SU-DHL-6 (cell line): ENCODE measurements at regions not wholly inside any gene's neighbourhood (a gene's known extent, or its start where the extent isn't known, plus 50 kb on each side); places are given as distances from the start of the nearest gene placed in this dataset.

ENCODE experiments used
- H2AFZ ChIP-seq: fragments of 200-600 bp; sonication (generic); 2 replicates; pipeline ENCODE4 v1.6.1; 2014; ENCODE audit warnings: low read depth, mild to moderate bottlenecking, moderate library complexity, mixed read lengths, antibody characterized with exemption, low read length; ENCODE audit not compliant: severe bottlenecking
- H3F3A ChIP-seq: fragments of 200-600 bp; shearing (Covaris generic); 2 replicates; pipeline ENCODE4 v1.6.0; 2016; ENCODE audit warnings: antibody characterized with exemption, mild to moderate bottlenecking; ENCODE audit not compliant: insufficient read depth
- H3K27ac ChIP-seq: fragments of 200-600 bp; sonication (generic); 2 replicates; pipeline ENCODE4 v1.5.1; 2016; ENCODE audit warnings: low read depth, mild to moderate bottlenecking, low read length, moderate library complexity, mixed read lengths
- H3K27me3 ChIP-seq: fragments of 200-600 bp; sonication (generic), shearing (Covaris generic); 2 replicates; pipeline ENCODE4 v1.6.0; 2014; ENCODE audit warnings: mild to moderate bottlenecking, low read length
- H3K36me3 ChIP-seq: fragments of 200-600 bp; sonication (generic); 2 replicates; pipeline ENCODE4 v1.6.1; 2014; ENCODE audit warnings: mild to moderate bottlenecking, low read length, mixed read lengths
- H3K4me2 ChIP-seq: fragments of 300-600, 200-600 bp; shearing (Covaris generic), sonication (generic); 2 replicates; pipeline ENCODE4 v1.6.0; 2014; ENCODE audit warnings: low read length, low read depth, mild to moderate bottlenecking; ENCODE audit not compliant: poor library complexity, severe bottlenecking
- H3K4me3 ChIP-seq: fragments of 200-600 bp; sonication (generic); 2 replicates; pipeline ENCODE4 v1.5.1; 2014; ENCODE audit warnings: antibody characterized with exemption, low read length, mild to moderate bottlenecking, mixed read lengths; ENCODE audit not compliant: insufficient read depth, poor library complexity, severe bottlenecking
- H3K79me2 ChIP-seq: fragments of 200-600 bp; sonication (generic); 2 replicates; pipeline ENCODE4 v1.6.1; 2014; ENCODE audit warnings: mild to moderate bottlenecking, low read length, moderate library complexity; ENCODE audit not compliant: insufficient read depth
- H3K9ac ChIP-seq: fragments of 200-600 bp; sonication (generic); 2 replicates; pipeline ENCODE4 v1.7.0; 2014; ENCODE audit warnings: mild to moderate bottlenecking, low read length
- H3K9me2 ChIP-seq: fragments of 200-600 bp; sonication (generic); replicated peaks from 2 replicates; pipeline ENCODE4 v1.6.1; 2014; ENCODE audit warnings: low read length; ENCODE audit not compliant: insufficient read depth
- H3K9me3 ChIP-seq: fragments of 200-600 bp; sonication (generic); 2 replicates; pipeline ENCODE4 v1.6.1; 2014; ENCODE audit warnings: low read length, mixed read lengths; ENCODE audit not compliant: insufficient read depth
- H4K20me1 ChIP-seq: fragments of 200-600 bp; sonication (generic); 2 replicates; pipeline ENCODE4 v1.6.1; 2014; ENCODE audit warnings: low read depth, mild to moderate bottlenecking, antibody characterized with exemption, low read length, moderate library complexity, mixed read lengths
- EZH2phosphoT487 ChIP-seq: fragments of 200-600 bp; sonication (generic), shearing (Covaris generic); conservative IDR thresholded peaks from 2 replicates; pipeline ENCODE4 v1.6.1; 2018; ENCODE audit warnings: mild to moderate bottlenecking, antibody characterized with exemption, low read length, moderate library complexity, mixed read lengths
- TF ChIP-seq, protein P1 (sequence below): fragments of 200-600 bp; sonication (generic); IDR thresholded peaks from one replicate; pipeline ENCODE4 v1.5.1; 2017; ENCODE audit warnings: antibody characterized with exemption, mild to moderate bottlenecking, low read length, moderate library complexity; ENCODE audit not compliant: insufficient read depth, poor library complexity, severe bottlenecking

GRCh38 chr4:78667325-78667724 lies 108.8 kb upstream of the BMP2K start:
- no peaks in the 10 kb centered on the region for H3K9me3 ChIP-seq
- no peaks in the 10 kb centered on the region for H3K79me2 ChIP-seq
- no peaks in the 10 kb centered on the region for H3K36me3 ChIP-seq
- no peaks in the 10 kb centered on the region for H4K20me1 ChIP-seq
- TF ChIP-seq, protein P1, sequence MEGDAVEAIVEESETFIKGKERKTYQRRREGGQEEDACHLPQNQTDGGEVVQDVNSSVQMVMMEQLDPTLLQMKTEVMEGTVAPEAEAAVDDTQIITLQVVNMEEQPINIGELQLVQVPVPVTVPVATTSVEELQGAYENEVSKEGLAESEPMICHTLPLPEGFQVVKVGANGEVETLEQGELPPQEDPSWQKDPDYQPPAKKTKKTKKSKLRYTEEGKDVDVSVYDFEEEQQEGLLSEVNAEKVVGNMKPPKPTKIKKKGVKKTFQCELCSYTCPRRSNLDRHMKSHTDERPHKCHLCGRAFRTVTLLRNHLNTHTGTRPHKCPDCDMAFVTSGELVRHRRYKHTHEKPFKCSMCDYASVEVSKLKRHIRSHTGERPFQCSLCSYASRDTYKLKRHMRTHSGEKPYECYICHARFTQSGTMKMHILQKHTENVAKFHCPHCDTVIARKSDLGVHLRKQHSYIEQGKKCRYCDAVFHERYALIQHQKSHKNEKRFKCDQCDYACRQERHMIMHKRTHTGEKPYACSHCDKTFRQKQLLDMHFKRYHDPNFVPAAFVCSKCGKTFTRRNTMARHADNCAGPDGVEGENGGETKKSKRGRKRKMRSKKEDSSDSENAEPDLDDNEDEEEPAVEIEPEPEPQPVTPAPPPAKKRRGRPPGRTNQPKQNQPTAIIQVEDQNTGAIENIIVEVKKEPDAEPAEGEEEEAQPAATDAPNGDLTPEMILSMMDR, result no peak
- TF ChIP-seq EZH2phosphoT487, result no peak
- H3K9ac ChIP-seq, result no peak overlapping the region
- H2AFZ ChIP-seq, result no peak overlapping the region
- H3K4me2 ChIP-seq, result no peak overlapping the region
- H3K4me3 ChIP-seq, result no peak overlapping the region
- H3K9me2 ChIP-seq, result no peaks in the 10 kb centered on the region
- no peak overlapping the region for H3K27ac ChIP-seq
- H3F3A ChIP-seq, result no peaks in the 10 kb centered on the region
- H3K27me3 ChIP-seq, result no peaks in the 10 kb centered on the region

DNA sequence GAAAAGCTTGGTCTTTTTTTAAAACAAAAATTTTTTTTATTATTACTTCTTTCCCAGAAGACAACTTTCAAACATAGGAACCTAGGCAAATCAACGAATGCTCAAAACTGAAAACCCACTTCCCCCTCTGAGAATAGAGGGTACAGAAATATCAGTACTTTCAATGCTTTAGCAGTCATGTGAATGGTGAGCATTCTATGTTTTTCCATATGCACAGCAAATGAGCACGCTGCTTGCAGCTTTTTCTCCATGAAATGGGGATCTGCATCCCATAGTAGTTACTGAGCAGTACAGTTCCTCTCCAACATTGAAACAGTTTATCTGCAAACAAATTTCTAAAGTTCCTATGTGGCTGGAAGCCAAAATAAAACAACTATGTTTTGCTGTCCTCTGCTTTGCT lies 108.4 kb upstream of the BMP2K start:
- Histone ChIP-seq H3F3A (no peaks in the 10 kb centered on the region), H3K79me2 (no peaks in the 10 kb centered on the region), H3K27ac (no peak overlapping the region), H3K36me3 (no peaks in the 10 kb centered on the region), H3K4me3 (no peak overlapping the region), H4K20me1 (no peaks in the 10 kb centered on the region), H3K4me2 (no peak overlapping the region), H2AFZ (no peak overlapping the region), H3K9me2 (no peaks in the 10 kb centered on the region), H3K9ac (no peak overlapping the region), H3K9me3 (no peaks in the 10 kb centered on the region), H3K27me3 (no peaks in the 10 kb centered on the region)
- no peak for TF ChIP-seq EZH2phosphoT487
- TF ChIP-seq, protein P1, result no peak

- Histone ChIP-seq H3K9me2 (no peaks in the 10 kb centered on the region), H3K4me2 (no peak overlapping the region), H3K79me2 (no peaks in the 10 kb centered on the region), H3F3A (no peaks in the 10 kb centered on the region), H2AFZ (no peak overlapping the region), H3K36me3 (no peaks in the 10 kb centered on the region), H3K9me3 (no peaks in the 10 kb centered on the region), H3K27ac (no peak overlapping the region), H3K27me3 (no peaks in the 10 kb centered on the region), H4K20me1 (no peaks in the 10 kb centered on the region), H3K4me3 (no peak overlapping the region), H3K9ac (no peak overlapping the region)
- no peak for TF ChIP-seq EZH2phosphoT487
Measured at GRCh38 chr4:78669453-78669852, 106.7 kb upstream of the BMP2K start.

GRCh38 chr4:78671903-78672815 lies 104.0 kb upstream of the BMP2K start:
- Histone ChIP-seq H3K27me3 (no peaks in the 10 kb centered on the region), H3K79me2 (no peaks in the 10 kb centered on the region), H2AFZ (no peak overlapping the region), H3K27ac (no peak overlapping the region), H3K4me3 (no peak overlapping the region), H3K36me3 (no peaks in the 10 kb centered on the region), H3K9me2 (no peaks in the 10 kb centered on the region), H4K20me1 (no peaks in the 10 kb centered on the region), H3K9ac (no peak overlapping the region), H3K4me2 (no peak overlapping the region), H3F3A (no peaks in the 10 kb centered on the region), H3K9me3 (no peaks in the 10 kb centered on the region)
- TF ChIP-seq, protein P1, result no peak
- no peak for TF ChIP-seq EZH2phosphoT487
